ENCODE measurements at regions not wholly inside any gene's neighbourhood (a gene's known extent, or its start where the extent isn't known, plus 50 kb on each side); places are given as distances from the start of the nearest gene placed in this dataset.

DNA sequence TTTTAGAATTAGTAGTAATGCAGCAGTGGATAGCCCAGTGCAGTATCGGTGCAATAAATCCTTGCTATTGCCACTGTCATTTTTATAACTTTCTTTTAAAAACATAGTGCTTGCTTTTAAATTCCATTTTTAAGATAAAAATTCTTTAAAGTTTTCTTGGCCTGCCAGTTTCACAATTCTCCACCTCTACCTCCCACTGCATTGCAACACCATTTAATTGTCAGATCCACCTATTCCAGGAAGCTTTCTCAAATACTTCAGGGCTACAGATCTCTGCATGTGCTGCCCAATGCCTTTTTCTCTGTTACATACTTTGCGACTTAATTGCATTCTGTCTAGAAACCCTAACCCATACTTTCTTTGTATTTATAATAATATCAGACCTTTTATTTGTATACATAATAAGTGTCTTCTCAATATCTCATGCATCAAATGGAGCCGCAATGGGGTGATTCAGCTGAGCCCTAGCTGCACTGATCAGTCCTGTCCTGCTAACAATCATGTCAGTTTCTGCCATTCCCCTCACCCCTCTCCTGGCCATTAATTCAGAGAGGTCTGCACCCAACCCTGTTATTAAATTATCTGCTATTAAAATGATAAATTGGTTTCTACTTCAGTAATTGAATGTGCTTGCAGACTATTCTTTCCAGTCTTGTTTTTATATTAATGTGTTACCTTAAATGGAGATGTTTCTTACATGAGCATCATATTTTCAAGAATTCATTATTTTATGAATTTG is 193.1 kb downstream of the SLIT2 start:
- TF ChIP-seq, protein P1, sequence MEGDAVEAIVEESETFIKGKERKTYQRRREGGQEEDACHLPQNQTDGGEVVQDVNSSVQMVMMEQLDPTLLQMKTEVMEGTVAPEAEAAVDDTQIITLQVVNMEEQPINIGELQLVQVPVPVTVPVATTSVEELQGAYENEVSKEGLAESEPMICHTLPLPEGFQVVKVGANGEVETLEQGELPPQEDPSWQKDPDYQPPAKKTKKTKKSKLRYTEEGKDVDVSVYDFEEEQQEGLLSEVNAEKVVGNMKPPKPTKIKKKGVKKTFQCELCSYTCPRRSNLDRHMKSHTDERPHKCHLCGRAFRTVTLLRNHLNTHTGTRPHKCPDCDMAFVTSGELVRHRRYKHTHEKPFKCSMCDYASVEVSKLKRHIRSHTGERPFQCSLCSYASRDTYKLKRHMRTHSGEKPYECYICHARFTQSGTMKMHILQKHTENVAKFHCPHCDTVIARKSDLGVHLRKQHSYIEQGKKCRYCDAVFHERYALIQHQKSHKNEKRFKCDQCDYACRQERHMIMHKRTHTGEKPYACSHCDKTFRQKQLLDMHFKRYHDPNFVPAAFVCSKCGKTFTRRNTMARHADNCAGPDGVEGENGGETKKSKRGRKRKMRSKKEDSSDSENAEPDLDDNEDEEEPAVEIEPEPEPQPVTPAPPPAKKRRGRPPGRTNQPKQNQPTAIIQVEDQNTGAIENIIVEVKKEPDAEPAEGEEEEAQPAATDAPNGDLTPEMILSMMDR (conservative IDR thresholded peaks at IDR 0.05) = no peak
- H3K27me3 Mint-ChIP-seq (ENCODE audit: low read depth) = no peaks in the 10 kb centered on the region
- H3K4me3 Mint-ChIP-seq = no peak overlapping the region

More for the DNA sequence above, 193.1 kb downstream of the SLIT2 start:
- no peak for DNase-seq
- Histone ChIP-seq H2BK5ac (ENCODE audit: insufficient read length, low read length) (no peak overlapping the region), H2BK120ac (ENCODE audit: low read depth, low read length, poor library complexity, severe bottlenecking) (no peak overlapping the region), H3K9ac (ENCODE audit: extremely low read depth, insufficient read length, low read length) (no peak overlapping the region), H2BK20ac (ENCODE audit: low read depth, low read length, poor library complexity, severe bottlenecking) (no peak overlapping the region), H2AK5ac (ENCODE audit: insufficient read length, low read length) (no peak overlapping the region), H3K27ac (ENCODE audit: insufficient read length, low read depth, low read length) (no peak overlapping the region), H4K8ac (replicated peaks; ENCODE audit: insufficient read length, low read depth, low read length) (no peak overlapping the region), H3K79me1 (ENCODE audit: insufficient read depth, low read depth, low read length, poor library complexity, severe bottlenecking) (no peaks in the 10 kb centered on the region), H3K23ac (ENCODE audit: insufficient read length, low read depth, low read length) (no peak overlapping the region), H2BK15ac (ENCODE audit: low read depth, low read length) (no peak overlapping the region), H3K56ac (ENCODE audit: insufficient read length, low read depth, low read length) (no peak overlapping the region), H3K9me3 (ENCODE audit: control insufficient read depth, low read depth, low read length) (no peaks in the 10 kb centered on the region), H4K5ac (ENCODE audit: insufficient read length, low read depth, low read length) (no peak overlapping the region), H3K27me3 (ENCODE audit: insufficient read depth, low read length) (no peaks in the 10 kb centered on the region), H3K4me2 (ENCODE audit: insufficient read depth, insufficient read length, low read length) (no peak overlapping the region), H2AFZ (ENCODE audit: low read length) (no peak overlapping the region), H3K14ac (ENCODE audit: insufficient read depth, low read length) (no peak overlapping the region), H3K79me2 (ENCODE audit: insufficient read depth, low read length) (no peaks in the 10 kb centered on the region), H3K23me2 (ENCODE audit: insufficient read length, low read depth, low read length, poor library complexity, severe bottlenecking) (no peaks in the 10 kb centered on the region), H3K18ac (ENCODE audit: insufficient read length, low read depth, low read length) (no peak overlapping the region), H3T11ph (ENCODE audit: low read length) (no peak overlapping the region), H3K4ac (ENCODE audit: low read depth, low read length) (no peak overlapping the region), H3K4me1 (ENCODE audit: insufficient read depth, low read length) (no peaks in the 10 kb centered on the region), H2BK12ac (ENCODE audit: insufficient read length, low read depth, low read length) (no peak overlapping the region), H4K91ac (ENCODE audit: insufficient read length, low read depth, low read length) (no peak overlapping the region), H4K20me1 (ENCODE audit: control insufficient read depth, insufficient read depth, insufficient read length) (no peaks in the 10 kb centered on the region)
- Mint-ChIP-seq H3K4me1 (no peaks in the 10 kb centered on the region), H3K9me3 (no peaks in the 10 kb centered on the region), H3K27ac (no peak overlapping the region), H3K36me3 (ENCODE audit: insufficient read depth in 1 of 3, low read depth in 3 of 3) (no peaks in the 10 kb centered on the region)
- WGBS (ENCODE audit: extremely low coverage, insufficient read length, low lambda C conversion rate) = no CpG with 5 or more reads among the region's 3 CpGs
